SKM-1 (cell line): ENCODE measurements at regions not wholly inside any gene's neighbourhood (a gene's known extent, or its start where the extent isn't known, plus 50 kb on each side); places are given as distances from the start of the nearest gene placed in this dataset.
"Not testable (repeated sequence)": the region's sequence is repeated elsewhere in the genome, so short reads cannot be mapped to it uniquely, and the experiment has no call there.

ENCODE experiments used
- DNase-seq: peaks from one replicate; lab custom pipeline; 2025; ENCODE audit not compliant: unreplicated experiment; lab: John Stamatoyannopoulos, UW

DNA sequence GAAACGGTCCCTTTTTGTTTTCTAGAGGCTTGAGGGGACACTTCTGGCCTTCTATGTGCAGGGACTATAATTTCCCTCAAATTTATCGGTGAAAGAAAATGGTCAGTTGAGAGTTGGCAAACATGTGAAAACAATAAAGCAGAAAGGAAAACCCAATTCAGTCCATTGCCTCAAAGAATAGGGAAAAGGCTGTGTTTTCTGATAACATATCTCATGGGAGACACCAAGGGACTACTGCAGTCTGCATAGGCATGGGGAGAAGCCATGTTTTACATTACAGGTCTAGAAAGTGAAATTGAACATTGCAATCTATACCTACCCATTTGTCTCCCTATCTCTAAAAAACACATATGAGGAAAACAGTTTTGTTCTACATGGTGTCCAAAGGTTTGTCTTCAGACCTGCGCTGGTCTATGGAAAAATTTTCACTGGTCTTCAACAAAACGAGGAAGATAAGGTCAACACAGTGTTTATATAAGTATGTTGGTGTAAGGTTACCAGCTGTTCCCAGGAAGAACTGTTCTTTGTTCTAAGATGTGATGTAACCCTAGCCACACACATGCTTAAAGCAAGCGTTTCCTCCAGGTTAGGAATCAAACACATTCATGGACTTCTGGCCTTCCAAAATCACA, 179.7 kb downstream of the MREG start:
- no peak for DNase-seq

GRCh38 chr2:215832791-215833190, 180.6 kb downstream of the MREG start:
- peak; percentile 5 for DNase-seq

DNA sequence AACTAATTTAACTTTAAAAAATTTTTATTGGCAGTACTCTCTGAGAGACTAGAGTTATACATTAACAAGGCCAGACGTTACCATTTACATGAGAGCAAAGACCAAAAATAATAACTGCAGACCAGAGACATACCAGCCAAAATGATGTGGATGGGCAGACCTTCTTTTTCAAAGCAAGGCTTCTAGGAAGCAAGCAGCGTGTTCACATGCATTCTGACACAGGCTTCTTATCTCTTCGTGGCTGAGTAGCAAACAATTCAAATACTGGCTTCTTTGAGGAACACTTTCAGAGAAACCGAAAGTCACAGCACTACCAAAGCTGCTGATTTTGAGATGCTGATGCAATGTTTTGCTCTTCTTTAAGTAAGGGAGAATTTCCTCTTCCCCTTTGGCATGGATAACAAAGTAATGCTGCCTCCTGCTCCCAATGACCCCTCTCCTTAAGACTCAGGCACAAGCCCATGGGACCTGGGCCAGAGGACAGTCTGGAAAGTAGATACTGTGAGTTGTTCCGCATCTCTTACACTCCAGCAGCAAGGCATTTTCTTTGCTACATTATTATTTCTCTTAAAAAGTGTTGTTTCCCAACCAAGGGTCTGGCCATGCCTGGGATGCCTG, 181.9 kb downstream of the MREG start:
- DNase-seq: peak; percentile 37

DNA sequence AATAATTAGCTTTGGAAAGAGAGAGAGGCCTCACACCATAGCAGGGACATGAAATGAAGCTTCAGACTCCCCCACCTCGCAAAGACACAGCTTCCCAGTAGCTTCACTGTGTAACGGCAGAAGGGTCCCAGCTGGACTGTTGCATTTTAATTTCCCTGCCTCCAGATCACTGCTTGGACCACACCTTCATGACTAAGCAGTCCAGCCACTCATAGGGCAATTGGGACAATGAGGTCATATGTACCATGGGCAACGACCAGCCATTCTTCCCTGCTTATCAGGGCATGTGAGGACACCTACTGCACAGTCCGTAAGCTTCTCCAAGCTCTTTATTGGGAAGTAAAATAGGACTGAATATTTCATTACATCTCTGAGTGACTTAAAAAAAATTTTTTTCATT, 183.0 kb downstream of the MREG start:
- DNase-seq: no peak

DNA sequence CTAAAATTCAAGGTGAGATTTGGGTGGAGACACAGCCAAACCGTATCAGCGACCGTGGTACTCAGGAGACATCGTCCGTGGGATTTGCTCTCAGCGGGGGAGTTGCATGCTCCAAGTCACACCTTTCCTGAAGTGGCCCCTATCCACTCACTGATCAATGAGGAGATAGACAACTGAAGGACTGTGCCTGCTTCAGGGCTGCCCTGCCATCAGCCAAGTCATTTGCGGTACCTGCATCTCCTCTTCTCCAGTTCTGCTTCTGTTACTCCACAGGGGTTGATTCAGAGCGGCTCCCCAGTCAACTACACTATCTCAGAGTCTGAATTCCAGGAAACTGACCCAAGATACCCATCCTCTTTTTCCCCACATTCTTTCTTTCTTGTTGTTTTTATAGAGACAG, 184.1 kb downstream of the MREG start:
- no peak for DNase-seq

DNA sequence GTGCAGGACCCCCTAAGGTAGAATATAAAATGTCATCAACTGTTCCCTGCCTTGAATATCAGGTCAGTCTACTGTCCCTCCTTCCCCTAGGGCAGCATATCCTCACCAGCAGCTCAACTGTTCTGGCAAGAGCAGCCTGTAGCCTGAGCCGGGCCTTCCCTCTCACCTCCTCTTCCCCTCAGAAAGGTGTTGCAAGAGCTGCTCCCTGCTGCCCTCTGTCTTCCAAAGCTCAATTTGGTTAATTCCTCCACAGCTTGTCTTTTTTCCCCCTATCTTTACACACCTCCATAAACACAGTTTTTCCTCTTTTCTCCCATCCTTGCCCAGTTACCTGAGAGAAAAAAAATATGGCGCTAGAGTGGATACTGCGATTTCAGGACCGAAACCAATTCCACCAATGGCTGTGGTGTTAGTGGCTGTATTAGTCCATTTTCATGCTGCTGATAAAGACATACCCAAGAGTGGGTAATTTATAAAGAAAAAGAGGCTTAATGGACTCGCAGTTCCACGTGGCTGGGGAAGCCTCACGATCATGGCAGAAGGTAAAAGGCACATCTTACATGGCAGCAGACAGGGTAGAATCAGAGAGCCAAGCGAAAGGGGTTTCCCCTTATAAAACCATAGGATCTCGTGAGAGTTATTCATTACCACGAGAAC, 184.7 kb downstream of the MREG start:
- peak; percentile 76 for DNase-seq

DNA sequence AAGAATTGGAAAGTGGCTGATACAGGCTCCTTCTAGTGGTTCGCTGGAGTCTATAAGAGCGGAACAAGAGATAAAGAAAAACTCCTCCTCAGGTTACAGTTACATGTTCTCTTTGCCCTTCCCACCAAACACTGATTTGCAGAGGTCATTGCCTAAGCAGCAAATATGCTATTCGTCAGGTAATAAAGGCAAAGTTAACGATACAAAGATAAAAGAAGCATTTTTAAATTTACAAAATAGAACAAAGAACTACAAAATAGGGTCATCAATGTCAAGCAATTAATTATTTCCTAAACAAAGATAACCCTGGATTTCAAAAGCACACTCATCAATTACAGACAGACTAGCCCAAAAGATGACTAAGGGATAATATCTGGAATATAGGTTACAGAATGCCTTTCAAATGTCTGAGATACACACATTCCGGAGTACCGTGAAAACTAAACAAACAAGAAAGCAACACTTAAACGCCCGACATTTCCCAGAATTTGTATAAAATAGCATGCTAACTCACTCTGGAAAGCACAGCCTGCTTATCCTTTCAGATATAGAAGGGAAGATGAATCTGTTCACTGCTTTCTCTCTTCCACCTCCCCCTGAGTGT, 186.4 kb downstream of the MREG start:
- DNase-seq: no peak

GRCh38 chr2:215826376-215826775, 187.0 kb downstream of the MREG start:
- no peak for DNase-seq

- no peak for DNase-seq
Measured at GRCh38 chr2:215825707-215826106, 187.6 kb downstream of the MREG start.

- DNase-seq: not testable (repeated sequence)
Measured at GRCh38 chr2:215821298-215821697, 192.1 kb downstream of the MREG start.

DNA sequence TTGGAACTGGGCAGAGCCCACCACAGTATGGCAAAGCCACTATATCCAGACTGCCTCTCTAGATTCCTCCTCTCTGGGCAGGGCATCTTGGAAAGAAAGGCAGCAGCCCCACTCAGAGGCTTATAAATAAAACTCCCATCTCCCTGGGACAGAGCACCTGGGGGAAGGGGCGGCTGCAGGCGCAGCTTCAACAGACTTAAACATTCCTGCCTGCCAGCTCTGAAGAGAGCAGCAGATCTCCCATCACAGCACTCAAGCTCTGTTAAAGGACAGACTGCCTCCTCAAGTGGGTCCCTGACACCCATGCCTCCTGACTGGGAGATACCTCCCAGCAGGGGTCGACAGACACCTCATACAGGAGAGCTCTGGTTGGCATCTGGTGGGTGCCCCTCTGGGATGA, 193.6 kb downstream of the MREG start:
- DNase-seq: not testable (repeated sequence)

DNA sequence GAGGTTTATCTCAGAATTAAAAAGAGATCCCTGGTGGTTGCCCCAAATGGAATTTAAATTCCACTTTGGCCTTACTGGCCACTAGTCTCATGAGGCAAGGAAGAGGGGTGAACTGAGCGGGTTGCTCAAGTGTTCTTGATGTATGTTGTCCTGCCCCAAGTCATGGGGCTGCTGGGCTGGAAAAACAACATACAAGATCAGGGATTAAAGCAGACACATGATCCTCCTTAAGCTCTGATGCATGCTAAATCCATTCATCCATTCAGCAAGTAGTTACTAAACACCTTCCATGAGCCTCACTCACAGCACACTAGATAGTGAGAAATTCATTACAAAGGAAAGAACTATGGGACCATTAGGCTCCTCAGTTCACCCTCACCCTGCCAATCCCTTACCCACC, 196.3 kb downstream of the MREG start:
- no peak for DNase-seq

GRCh38 chr2:215816424-215816823, 196.9 kb downstream of the MREG start:
- DNase-seq: no peak

- no peak for DNase-seq
Measured at GRCh38 chr2:215815960-215816359, 197.4 kb downstream of the MREG start.

DNA sequence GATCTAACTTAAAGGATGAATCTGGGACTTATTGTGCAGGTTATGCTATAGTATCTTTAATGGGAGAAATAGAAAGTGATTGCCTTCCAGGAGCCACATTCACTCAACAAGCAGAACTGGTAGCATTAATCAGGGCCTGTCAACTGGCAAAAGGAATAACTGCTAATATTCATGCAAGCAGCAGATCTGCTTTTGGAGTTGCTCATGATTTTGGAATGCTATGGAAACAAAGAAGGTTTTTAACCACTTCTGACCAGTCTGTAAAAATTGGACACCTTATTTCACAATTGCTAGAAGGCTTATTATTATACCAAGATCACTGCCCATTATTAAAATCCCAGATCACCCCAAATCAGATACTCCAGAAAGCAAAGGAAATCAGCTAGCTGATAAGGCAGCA, 200.4 kb downstream of the MREG start:
- DNase-seq: no peak

DNA sequence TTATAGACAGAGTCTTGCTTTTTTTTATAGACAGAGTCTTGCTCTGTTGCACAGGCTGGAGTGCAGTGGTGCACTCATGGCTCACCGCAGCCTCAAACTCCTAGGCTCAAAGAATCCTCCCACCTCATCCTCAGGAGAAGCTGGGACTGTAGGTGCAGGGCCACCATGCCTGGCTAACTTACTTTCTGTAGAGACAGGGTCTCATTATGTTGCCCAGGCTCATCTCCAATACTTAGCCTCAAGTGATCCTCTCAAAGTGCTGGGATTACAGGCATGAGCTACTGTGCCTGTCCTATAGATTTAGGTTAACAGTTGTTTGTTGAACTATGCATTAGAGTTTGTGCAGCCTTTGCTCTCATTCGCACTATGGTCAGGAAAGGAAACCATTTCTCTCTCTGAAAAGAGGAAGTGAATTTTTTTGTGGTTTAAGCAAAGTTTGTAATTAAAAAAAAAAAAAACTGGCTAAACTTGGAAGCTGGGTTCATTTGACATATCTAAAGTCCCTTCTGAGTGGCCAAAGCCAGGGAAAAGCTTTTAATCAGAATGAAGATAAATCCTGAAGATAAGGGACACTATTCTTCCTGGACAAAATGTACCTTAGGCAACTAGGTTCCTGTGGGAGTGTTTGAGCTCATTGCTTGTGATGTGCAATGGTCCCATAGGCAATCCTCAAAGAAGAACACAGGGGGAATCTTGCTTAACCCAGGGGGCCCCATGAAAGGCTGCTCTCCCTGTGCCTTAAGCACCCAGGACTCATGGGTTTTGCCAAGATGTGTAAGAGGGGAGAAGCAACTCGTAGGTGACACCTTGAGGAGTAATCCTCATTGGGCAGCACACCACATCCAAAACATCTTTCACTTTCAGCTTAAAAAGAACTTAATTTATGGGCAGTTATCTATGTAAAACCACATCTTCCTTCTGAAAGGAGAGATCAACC, 201.7 kb downstream of the MREG start:
- DNase-seq: peak; percentile 72

GRCh38 chr2:215811003-215811402, 202.3 kb downstream of the MREG start:
- no peak for DNase-seq

DNA sequence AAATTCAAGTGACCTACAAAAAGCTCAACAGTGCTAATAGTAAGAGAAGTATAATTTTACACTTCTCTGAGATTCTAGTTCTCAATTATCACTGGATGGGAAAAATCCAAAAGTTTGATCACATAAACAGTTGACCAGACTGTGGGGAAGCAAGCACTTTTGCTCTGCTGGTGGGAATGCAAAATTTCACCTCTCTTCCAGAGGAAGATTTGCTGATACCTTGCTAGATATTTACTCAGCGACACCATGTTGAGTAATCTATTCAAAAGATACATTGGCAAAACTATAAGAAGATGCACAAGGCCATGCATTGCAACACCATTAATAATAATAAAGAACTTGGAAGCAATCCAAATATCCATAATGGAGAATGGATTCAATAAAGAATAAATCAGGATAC, 204.4 kb downstream of the MREG start:
- DNase-seq: no peak

- no peak for DNase-seq
Measured at GRCh38 chr2:215808194-215808593, 205.2 kb downstream of the MREG start.

DNA sequence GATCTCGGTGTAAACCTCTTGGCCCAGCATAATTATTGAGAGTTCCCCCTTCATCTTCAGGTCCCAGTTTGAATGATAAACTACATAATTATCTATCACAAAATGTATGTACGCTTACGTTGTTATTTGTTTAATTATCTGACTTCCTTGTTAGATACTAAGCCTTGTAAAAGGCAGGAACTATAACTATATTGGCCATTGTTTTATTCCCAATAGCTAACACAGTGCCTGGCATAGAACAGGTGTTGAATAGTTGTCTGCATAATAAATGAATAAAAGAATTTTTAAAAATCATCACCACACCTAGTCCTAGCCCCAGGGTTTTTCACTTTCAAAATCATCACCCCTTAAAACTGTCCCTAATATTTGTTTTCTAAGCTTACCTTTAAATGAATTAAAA, 207.9 kb downstream of the MREG start:
- no peak for DNase-seq

GRCh38 chr2:215803150-215803549, 210.2 kb downstream of the MREG start:
- DNase-seq: no peak
